HG02610 (cell line): ENCODE measurements at regions not wholly inside any gene's neighbourhood (a gene's known extent, or its start where the extent isn't known, plus 50 kb on each side); places are given as distances from the start of the nearest gene placed in this dataset.
"Not testable (repeated sequence)": the region's sequence is repeated elsewhere in the genome, so short reads cannot be mapped to it uniquely, and the experiment has no call there.

Experiments
- ATAC-seq: cut with Tn5 transposase; IDR thresholded peaks from one replicate; pipeline ENCODE4 v1.9.1; 2021; ENCODE audit warnings: mild to moderate bottlenecking, moderate library complexity; ENCODE audit not compliant: unreplicated experiment

- no peak for ATAC-seq
Observed at GRCh38 chrX:40996886-40997530, 88.2 kb upstream of the USP9X start.

DNA sequence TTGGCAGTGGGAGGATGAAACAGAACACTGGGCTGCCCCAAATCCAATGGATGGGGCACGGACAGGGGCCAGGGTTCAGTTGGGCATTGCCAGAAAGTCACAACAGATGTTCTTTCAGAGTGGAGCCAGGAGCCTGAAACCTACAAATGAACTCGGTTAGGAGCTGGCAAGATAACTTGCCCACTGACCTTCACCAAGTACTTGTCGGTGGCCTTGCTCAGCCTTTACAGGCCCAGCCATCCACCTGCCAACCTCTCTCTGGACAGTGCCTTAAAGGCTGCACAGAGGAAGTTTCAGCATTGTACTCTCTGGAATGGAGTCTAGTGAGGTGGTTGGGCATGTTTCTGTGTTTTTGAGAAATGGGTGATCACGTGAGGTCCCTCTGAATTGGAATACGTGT lies 87.1 kb upstream of the USP9X start:
- ATAC-seq: no peak

- no peak for ATAC-seq
Observed at GRCh38 chrX:41001327-41001726, 83.9 kb upstream of the USP9X start.

DNA sequence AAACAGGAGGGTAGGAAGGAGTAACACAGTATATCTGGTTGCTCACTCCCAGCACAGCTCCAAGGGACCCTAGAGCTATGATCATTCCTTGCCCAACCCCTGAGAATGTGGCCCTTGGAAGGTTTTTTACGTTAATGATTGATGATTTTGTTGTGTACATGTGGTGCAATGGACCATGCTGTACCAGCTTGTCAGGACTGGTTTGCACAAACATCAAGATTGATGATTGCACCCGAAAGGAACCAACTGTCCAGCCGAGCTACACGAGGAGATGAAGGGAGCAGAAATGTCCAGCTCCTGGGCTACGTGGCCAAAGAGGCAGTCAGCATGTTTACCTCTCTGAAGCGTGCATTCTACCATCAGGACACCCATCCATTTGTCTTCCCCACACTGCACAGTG lies 83.2 kb upstream of the USP9X start:
- ATAC-seq: no peak

DNA sequence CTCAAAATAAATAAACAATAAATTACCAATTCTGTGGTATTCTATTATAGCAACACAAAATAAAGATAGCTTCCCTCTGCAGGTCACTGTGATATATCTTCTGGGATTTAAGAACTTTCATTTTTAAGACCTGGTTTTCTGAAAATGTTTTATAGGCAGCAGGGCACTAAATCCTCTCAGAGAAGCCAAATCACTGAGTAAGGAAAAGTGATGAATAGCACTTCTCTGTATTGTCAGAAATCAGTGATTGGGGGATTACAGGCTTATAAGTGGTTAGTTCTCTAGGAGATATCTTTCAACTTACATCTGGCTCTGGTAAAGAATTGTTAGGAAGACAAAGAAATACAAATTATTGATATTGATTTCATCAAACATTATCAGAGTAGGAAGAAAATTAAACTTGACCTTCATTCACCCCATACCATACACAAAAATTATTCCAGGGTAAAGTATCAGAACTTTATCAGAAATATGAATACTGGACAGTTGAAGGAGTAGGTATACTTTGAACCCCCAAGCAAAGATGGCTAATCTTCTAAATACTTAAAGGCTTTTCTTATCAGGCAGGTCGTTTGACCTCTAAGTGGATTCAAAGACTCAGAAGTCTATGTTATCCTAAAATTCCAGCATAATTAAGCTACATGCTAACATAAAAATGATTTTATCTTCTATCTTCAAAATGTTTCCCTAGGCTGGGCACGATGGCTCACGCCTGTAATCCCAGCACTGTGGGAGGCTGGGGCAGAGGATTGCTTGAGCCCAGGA lies 81.6 kb upstream of the USP9X start:
- no peak for ATAC-seq

DNA sequence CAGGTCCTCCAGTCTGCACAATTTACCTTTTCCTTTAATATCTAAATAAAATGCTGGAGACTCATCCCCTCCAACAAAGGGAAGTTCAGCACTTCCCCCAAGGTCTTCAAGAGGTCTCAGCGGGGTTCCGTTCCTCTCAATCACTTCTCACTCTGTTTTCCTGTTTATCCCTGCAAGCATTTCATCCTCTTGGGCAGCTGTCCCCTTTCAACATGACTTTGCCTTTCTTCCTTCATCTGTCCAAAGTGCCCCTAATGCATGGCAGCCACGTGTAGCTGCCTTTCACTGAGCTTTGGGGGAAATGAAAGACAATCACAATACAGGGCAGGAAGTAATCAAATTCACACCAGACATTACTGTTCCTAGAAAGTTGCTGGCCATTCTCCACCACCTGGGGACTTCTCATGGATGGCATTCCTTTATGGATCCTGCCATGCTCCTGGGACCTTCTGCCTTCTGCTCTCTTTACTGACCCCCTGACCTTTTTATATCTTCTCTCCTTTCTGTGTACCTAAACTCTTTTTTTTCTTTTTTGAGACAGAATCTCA lies 79.7 kb upstream of the USP9X start:
- ATAC-seq: no peak

DNA sequence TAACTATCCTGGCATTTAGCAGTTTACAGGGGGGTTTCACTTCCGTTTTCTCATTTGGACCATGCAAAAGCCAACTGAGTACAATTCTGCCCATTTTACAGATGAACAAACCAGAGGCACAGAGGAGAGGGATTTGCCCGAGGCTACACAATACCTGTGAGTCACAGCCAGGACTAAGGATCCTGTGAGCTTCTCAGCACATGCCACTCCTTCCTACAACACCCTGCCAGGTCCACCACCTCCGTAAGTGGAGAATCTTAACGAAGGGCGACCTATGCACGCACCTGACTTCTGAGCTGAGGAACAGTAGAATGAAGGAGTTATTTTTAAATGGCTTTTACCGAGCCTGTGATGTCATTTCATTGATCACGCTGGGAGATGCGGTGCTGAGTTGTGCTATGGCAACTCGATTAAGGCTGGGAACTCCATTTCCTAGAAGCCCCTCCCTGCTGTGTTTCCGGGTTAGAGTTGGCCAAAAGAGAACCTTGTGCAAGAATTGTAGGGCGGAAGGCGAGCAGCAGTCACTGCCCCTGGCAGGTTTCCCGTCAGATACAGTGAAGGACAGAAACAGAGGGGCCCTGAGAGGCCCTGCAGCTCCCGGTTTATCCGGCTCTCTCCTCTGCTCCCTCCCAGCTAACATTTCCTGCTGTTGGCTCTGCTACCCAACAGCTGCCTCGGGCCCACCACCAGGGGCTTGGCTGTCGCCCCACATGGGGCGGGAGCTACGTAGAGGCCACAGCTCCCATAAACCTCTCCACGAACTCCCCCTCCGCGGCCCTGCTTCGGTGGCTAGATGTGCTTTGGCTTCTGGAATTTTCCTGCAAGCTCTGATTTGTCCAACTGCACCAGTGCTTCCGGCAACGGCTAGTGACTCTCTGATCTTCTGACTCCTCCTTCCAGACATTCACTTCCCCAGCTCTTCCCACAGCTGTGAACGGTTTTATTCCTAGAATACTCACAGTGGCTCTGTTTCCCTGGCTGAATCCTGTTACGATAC lies 75.1 kb upstream of the USP9X start:
- no peak for ATAC-seq

GRCh38 chrX:41014776-41015360 lies 70.4 kb upstream of the USP9X start:
- no peak for ATAC-seq

- not testable (repeated sequence) for ATAC-seq
Observed at GRCh38 chrX:41017785-41018184, 67.5 kb upstream of the USP9X start.

DNA sequence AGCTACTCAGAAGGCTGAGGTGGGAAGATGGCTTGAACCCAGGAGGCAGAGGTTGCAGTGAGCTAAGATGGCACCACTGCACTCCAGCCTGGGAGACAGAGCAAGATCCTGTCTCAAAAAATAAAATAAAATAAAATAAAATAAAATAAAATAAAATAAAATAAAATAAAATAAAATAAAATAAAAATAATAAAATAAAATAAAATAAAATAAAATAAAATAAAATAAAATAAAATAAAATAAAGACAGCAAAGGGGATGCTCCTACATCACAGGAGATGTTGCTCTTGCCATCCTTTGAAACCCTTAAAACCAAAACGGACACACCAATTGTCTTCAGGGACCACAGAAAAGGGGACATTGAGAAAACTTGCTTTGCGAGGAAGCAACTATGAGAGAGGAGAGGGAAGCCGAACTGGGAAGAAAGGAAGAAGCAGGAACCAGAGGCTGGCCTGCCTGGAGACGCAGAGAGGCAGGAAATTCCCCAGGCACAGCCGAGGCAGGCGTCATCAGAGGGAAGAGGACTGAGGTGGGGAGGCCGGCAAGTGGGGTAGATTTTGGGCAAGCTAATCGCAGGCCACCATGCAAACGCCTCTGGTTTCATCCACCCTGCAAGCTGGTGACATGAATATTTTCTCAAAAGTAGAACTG lies 66.7 kb upstream of the USP9X start:
- not testable (repeated sequence) for ATAC-seq

- no peak for ATAC-seq
Observed at GRCh38 chrX:41019041-41019392, 66.2 kb upstream of the USP9X start.

GRCh38 chrX:41022566-41022965 lies 62.7 kb upstream of the USP9X start:
- no peak for ATAC-seq

DNA sequence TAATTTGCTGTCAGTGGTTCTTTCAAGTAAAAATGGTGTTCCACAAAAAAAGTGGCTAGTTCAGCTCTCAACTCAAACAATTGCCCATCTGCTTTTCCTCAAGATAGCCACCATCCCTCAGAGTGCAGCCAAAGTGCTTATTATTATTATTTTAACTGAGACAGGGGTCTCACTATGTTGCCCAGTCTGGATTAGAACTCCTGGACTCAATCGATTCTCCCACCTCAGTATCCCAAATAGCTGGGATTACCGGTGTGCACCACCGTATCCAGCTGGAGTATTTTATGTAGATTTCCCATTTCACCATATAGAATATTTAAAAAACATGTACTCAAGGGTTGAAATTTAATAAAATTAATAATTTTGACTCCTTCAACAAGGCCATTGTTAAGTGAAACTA lies 62.1 kb upstream of the USP9X start:
- ATAC-seq: no peak

GRCh38 chrX:41024335-41024734 lies 60.9 kb upstream of the USP9X start:
- not testable (repeated sequence) for ATAC-seq

GRCh38 chrX:41024755-41025154 lies 60.5 kb upstream of the USP9X start:
- ATAC-seq: no peak

- no peak for ATAC-seq
Observed at GRCh38 chrX:41025926-41026701, 59.1 kb upstream of the USP9X start.

DNA sequence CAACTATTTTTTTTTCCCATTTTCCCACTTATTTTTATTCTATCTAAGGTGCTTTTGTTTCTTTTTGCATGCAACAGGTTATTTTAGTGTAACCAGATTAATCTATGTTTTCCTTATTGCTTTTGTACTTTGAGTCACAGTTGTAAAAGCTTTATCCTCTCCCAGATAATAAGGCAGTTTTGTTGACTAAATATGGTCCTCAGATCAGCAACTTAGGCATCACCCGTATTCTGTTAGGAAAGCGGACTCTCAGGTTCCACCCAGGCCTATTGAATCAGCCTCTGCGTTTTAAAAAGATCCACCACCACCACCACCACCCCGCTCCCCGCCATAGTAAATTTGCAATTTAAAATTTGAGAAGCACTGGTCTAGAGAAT lies 58.6 kb upstream of the USP9X start:
- no peak for ATAC-seq

GRCh38 chrX:41029332-41029731 lies 55.9 kb upstream of the USP9X start:
- ATAC-seq: no peak

DNA sequence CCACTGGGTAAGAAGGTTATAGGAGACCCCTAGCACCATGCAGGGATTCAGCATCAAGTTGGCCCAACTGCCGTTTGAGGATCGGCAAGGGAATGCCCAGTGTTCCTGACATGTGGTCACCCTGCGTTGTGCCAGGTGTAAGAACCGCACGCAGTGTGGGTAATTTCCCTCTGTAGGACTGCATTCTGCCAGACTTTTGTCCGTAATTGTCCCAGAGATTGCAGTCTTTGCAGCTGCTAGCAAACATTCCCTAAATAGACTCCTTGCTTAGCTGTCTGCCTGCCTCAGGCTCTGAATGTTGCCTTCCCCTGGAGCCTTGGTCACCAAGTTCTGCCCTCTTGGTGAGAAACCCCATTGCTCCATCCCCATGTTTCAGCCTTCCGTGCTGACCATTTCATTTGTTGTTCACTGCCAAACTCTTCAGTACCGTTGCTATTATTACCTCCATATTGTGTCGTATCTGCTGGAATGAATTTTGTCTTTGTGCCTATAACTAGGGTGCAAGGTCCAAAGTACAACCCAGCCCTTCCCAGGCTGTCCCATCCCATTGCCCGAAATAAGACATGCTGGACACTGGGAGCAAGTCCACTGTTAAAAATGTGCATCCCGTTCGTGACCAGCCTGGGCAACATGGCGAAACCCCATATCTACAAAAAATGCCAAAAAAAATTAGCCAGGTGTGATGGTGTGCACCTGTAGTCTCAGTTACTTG lies 53.8 kb upstream of the USP9X start:
- ATAC-seq: no peak
